Calu3 (cell line): ENCODE measurements at regions not wholly inside any gene's neighbourhood (a gene's known extent, or its start where the extent isn't known, plus 50 kb on each side); places are given as distances from the start of the nearest gene placed in this dataset.

Experiments used
- BruUV-seq: library from RNA; stranded (reverse); fragments of 400-500 nt; replicated peaks from 2 replicates; lab custom pipeline; 2021; lab: Mats Ljungman, UMichigan
- CTCF ChIA-PET: fragments of 300-600 bp; sonication (Branson Sonifier 250); formaldehyde crosslinking; loops from one replicate; lab custom pipeline; 2022; ENCODE audit warnings: antibody characterized with exemption; lab: Charles Lee
- DNase-seq: peaks from one replicate; pipeline ENCODE4 v3.0.0; 2022
- H3K27ac Mint-ChIP-seq: one replicate; pipeline ENCODE4 v1.8.0; 2022; ENCODE audit warnings: mixed read lengths; ENCODE audit not compliant: unreplicated experiment
- H3K27me3 Mint-ChIP-seq: one replicate; pipeline ENCODE4 v1.8.0; 2022; ENCODE audit warnings: mixed read lengths; ENCODE audit not compliant: unreplicated experiment
- H3K36me3 Mint-ChIP-seq: one replicate; pipeline ENCODE4 v1.8.0; 2022; ENCODE audit warnings: mild to moderate bottlenecking, moderate library complexity, mixed read lengths; ENCODE audit not compliant: insufficient read depth, unreplicated experiment
- H3K4me1 Mint-ChIP-seq: one replicate; pipeline ENCODE4 v1.8.0; 2022; ENCODE audit warnings: mild to moderate bottlenecking, low read depth, mixed read lengths; ENCODE audit not compliant: unreplicated experiment
- H3K4me3 Mint-ChIP-seq: one replicate; pipeline ENCODE4 v1.8.0; 2022; ENCODE audit warnings: mild to moderate bottlenecking, low read depth, moderate library complexity, mixed read lengths; ENCODE audit not compliant: unreplicated experiment
- H3K9me3 Mint-ChIP-seq: one replicate; pipeline ENCODE4 v1.8.0; 2022; ENCODE audit warnings: low read depth, mixed read lengths; ENCODE audit not compliant: unreplicated experiment
- CTCF ChIP-seq: fragments of 200-600 bp; IDR thresholded peaks from one replicate; pipeline ENCODE4 v1.8.0; 2022; ENCODE audit warnings: antibody characterized with exemption; ENCODE audit not compliant: unreplicated experiment
- intact Hi-C: fragments of 100-400 bp; cut with micrococcal nuclease; formaldehyde crosslinking; loops from one replicate; pipeline ENCODE4 v1.10.0; 2022; ENCODE audit not compliant: unreplicated experiment

GRCh38 chr7:152966189-152966588 is 206.6 kb downstream of the ACTR3B start:
- Mint-ChIP-seq H3K4me3 (no peak overlapping the region), H3K27ac (no peak overlapping the region), H3K27me3 (no peaks in the 10 kb centered on the region), H3K9me3 (peaks cover 12% of the 10 kb centered on the region), H3K4me1 (no peaks in the 10 kb centered on the region), H3K36me3 (no peaks in the 10 kb centered on the region)
- intact Hi-C loops = no loop called here
- CTCF ChIA-PET = no interaction called here
- TF ChIP-seq CTCF = no peak
- DNase-seq = no peak
- no TSS peak for BruUV-seq

- Mint-ChIP-seq H3K4me1 (no peaks in the 10 kb centered on the region), H3K9me3 (peaks cover 19% of the 10 kb centered on the region), H3K4me3 (no peak overlapping the region), H3K27ac (no peak overlapping the region), H3K27me3 (no peaks in the 10 kb centered on the region), H3K36me3 (no peaks in the 10 kb centered on the region)
- TF ChIP-seq CTCF = no peak
- intact Hi-C loops = no loop called here
- BruUV-seq = no TSS peak
- CTCF ChIA-PET = no interaction called here
- DNase-seq = no peak
Measured at GRCh38 chr7:152967958-152968357, 208.4 kb downstream of the ACTR3B start.

GRCh38 chr7:152968514-152968913 is 209.0 kb downstream of the ACTR3B start:
- H3K4me1 Mint-ChIP-seq = no peaks in the 10 kb centered on the region
- H3K36me3 Mint-ChIP-seq = no peaks in the 10 kb centered on the region
- TF ChIP-seq CTCF = no peak
- CTCF ChIA-PET = no interaction called here
- no peaks in the 10 kb centered on the region for H3K27me3 Mint-ChIP-seq
- no peak for DNase-seq
- H3K27ac Mint-ChIP-seq = no peak overlapping the region
- BruUV-seq = no TSS peak
- intact Hi-C loops = no loop called here
- peaks cover 19% of the 10 kb centered on the region for H3K9me3 Mint-ChIP-seq
- no peak overlapping the region for H3K4me3 Mint-ChIP-seq

GRCh38 chr7:152969335-152969734 is 209.8 kb downstream of the ACTR3B start:
- Mint-ChIP-seq H3K4me1 (no peaks in the 10 kb centered on the region), H3K9me3 (peaks cover 19% of the 10 kb centered on the region), H3K27ac (no peak overlapping the region), H3K4me3 (no peak overlapping the region), H3K27me3 (no peaks in the 10 kb centered on the region), H3K36me3 (no peaks in the 10 kb centered on the region)
- intact Hi-C loops = no loop called here
- DNase-seq = no peak
- TF ChIP-seq CTCF = no peak
- no TSS peak for BruUV-seq
- CTCF ChIA-PET = no interaction called here
